H1 (cell line): ENCODE measurements at regions not wholly inside any gene's neighbourhood (a gene's known extent, or its start where the extent isn't known, plus 50 kb on each side); places are given as distances from the start of the nearest gene placed in this dataset.

Experiments
- CTCF ChIA-PET: fragments of 300-600 bp; sonication (Branson Sonifier 250); formaldehyde crosslinking; loops from one replicate; lab custom pipeline; 2021; ENCODE audit not compliant: partially characterized antibody; lab: Charles Lee
- POLR2A ChIA-PET: fragments of 300-600 bp; sonication (Branson Sonifier 250); formaldehyde crosslinking; loops from one replicate; lab custom pipeline; 2021; ENCODE audit warnings: inconsistent platforms; ENCODE audit not compliant: partially characterized antibody; lab: Charles Lee
- DNase-seq, 2 experiments: peaks; one replicate each; pipeline versions ENCODE4 v3.0.0 to v3.0.0-alpha.2; 2010 to 2022; ENCODE audit warnings: low spot score in 2 of 2, low read depth in 1 of 2, mixed read lengths in 1 of 2
- FAIRE-seq: peaks from 2 replicates; lab custom pipeline; 2011; peaks lifted over from hg19 to GRCh38; lab: Jason Lieb, UNC
- H2AFZ ChIP-seq: 2 replicates; pipeline ENCODE4 v1.8.1; 2012; ENCODE audit warnings: low read length, inconsistent platforms
- H2AK5ac ChIP-seq: 2 replicates; pipeline ENCODE4 v1.6.1; 2013; ENCODE audit warnings: low read depth, low read length
- H2BK120ac ChIP-seq: replicated peaks from 2 replicates; pipeline ENCODE3; 2013; ENCODE audit warnings: low read depth, low read length, inconsistent platforms
- H2BK12ac ChIP-seq: 2 replicates; pipeline ENCODE4 v1.6.1; 2013; ENCODE audit warnings: low read depth, low read length
- H2BK15ac ChIP-seq: 2 replicates; pipeline ENCODE4 v1.6.1; 2013; ENCODE audit warnings: low read length
- H2BK20ac ChIP-seq: 2 replicates; pipeline ENCODE4 v1.6.1; 2013; ENCODE audit warnings: low read length
- H2BK5ac ChIP-seq: 2 replicates; pipeline ENCODE4 v1.6.1; 2013; ENCODE audit warnings: low read depth, low read length
- H3K14ac ChIP-seq: 2 replicates; pipeline ENCODE4 v1.6.1; 2013; ENCODE audit warnings: inconsistent platforms; ENCODE audit not compliant: insufficient read length
- H3K18ac ChIP-seq: 2 replicates; pipeline ENCODE4 v1.6.1; 2013; ENCODE audit warnings: low read length; ENCODE audit errors: extremely low read depth
- H3K23ac ChIP-seq: 2 replicates; pipeline ENCODE4 v1.6.1; 2013; ENCODE audit warnings: inconsistent platforms; ENCODE audit not compliant: insufficient read length
- H3K23me2 ChIP-seq: 2 replicates; pipeline ENCODE4 v1.6.1; 2013; ENCODE audit warnings: low read depth, low read length
- H3K27ac ChIP-seq: 2 replicates; pipeline ENCODE4 v1.6.1; 2011; ENCODE audit warnings: low read depth, low read length, inconsistent platforms
- H3K27me3 ChIP-seq, 4 experiments: replicated peaks in 1 of 4; 1 replicate in 1 of 4; 2 replicates in 3 of 4; pipeline versions ENCODE4 v1.6.1 to v1.8.1; 2011 to 2013; ENCODE audit warnings: low read length in 3 of 4, mild to moderate bottlenecking in 3 of 4, inconsistent platforms in 2 of 4, mixed read lengths in 2 of 4, moderate library complexity in 1 of 4; ENCODE audit not compliant: control insufficient read depth in 3 of 4, insufficient read depth in 3 of 4; ENCODE audit errors: extremely low read depth in 1 of 4
- H3K36me3 ChIP-seq, 4 experiments: 2 replicates each; pipeline versions ENCODE4 v1.6.1 to v1.8.1; 2011 to 2013; ENCODE audit warnings: mild to moderate bottlenecking in 4 of 4, low read length in 3 of 4, moderate library complexity in 2 of 4, control low read depth in 1 of 4, inconsistent platforms in 1 of 4; ENCODE audit not compliant: insufficient read depth in 4 of 4, control insufficient read depth in 2 of 4
- H3K4ac ChIP-seq: replicated peaks from 2 replicates; pipeline ENCODE3; 2013; ENCODE audit warnings: low read length, low read depth, mixed read lengths, inconsistent platforms; ENCODE audit not compliant: insufficient read length
- H3K4me1 ChIP-seq, 4 experiments: replicated peaks in 1 of 4; 1 replicate in 1 of 4; 2 replicates in 3 of 4; pipeline versions ENCODE4 v1.6.1 to v1.8.1; 2011 to 2013; ENCODE audit warnings: low read length in 3 of 4, inconsistent platforms in 2 of 4, mixed read lengths in 1 of 4; ENCODE audit not compliant: insufficient read depth in 4 of 4, control insufficient read depth in 3 of 4
- H3K4me2 ChIP-seq, 2 experiments: 2 replicates each; pipeline versions ENCODE4 v1.6.1 to v1.8.1; 2011 to 2013; ENCODE audit warnings: low read depth in 2 of 2, low read length in 2 of 2, control low read depth in 1 of 2, inconsistent platforms in 1 of 2, mild to moderate bottlenecking in 1 of 2; ENCODE audit not compliant: insufficient read depth in 1 of 2
- H3K4me3 ChIP-seq, 4 experiments: fragments of 200-600, 300-600 bp in 1 of 4; sonication (generic), shearing (Covaris generic), sonication (Bioruptor Twin) in 1 of 4; 2 replicates each; pipeline versions ENCODE4 v1.5.1 to v1.8.1; 2011 to 2016; ENCODE audit warnings: low read length in 4 of 4, low read depth in 3 of 4, control low read depth in 2 of 4, inconsistent platforms in 2 of 4, mild to moderate bottlenecking in 2 of 4, mixed read lengths in 1 of 4, moderate library complexity in 1 of 4; ENCODE audit not compliant: insufficient read depth in 2 of 4; ENCODE audit errors: extremely low read depth in 1 of 4
- H3K56ac ChIP-seq: replicated peaks from 2 replicates; pipeline ENCODE3; 2013; ENCODE audit warnings: low read depth, mild to moderate bottlenecking, mixed read lengths, low read length, inconsistent platforms; ENCODE audit not compliant: insufficient read length
- H3K79me1 ChIP-seq: 2 replicates; pipeline ENCODE4 v1.6.1; 2013; ENCODE audit warnings: low read depth, low read length, control low read depth
- H3K79me2 ChIP-seq, 2 experiments: 2 replicates each; pipeline versions ENCODE4 v1.6.1 to v1.8.1; 2012 to 2013; ENCODE audit warnings: low read length in 2 of 2, mild to moderate bottlenecking in 2 of 2, inconsistent platforms in 1 of 2; ENCODE audit not compliant: insufficient read depth in 2 of 2, control insufficient read depth in 1 of 2
- H3K9ac ChIP-seq, 4 experiments: replicated peaks in 1 of 4; 1 replicate in 1 of 4; 2 replicates in 3 of 4; pipeline versions ENCODE4 v1.6.1 to v1.8.1; 2011 to 2013; ENCODE audit warnings: low read depth in 3 of 4, low read length in 3 of 4, control low read depth in 2 of 4, mild to moderate bottlenecking in 2 of 4, moderate library complexity in 2 of 4, inconsistent platforms in 1 of 4; ENCODE audit errors: extremely low read depth in 1 of 4
- H3K9me3 ChIP-seq, 2 experiments: 2 replicates each; pipeline versions ENCODE4 v1.6.1 to v1.8.1; 2012 to 2013; ENCODE audit warnings: mild to moderate bottlenecking in 2 of 2, moderate library complexity in 2 of 2, control low read depth in 1 of 2, inconsistent platforms in 1 of 2, low read depth in 1 of 2, low read length in 1 of 2, mixed read lengths in 1 of 2; ENCODE audit not compliant: insufficient read depth in 2 of 2
- H4K20me1 ChIP-seq, 2 experiments: replicated peaks in 1 of 2; 2 replicates each; pipeline versions ENCODE3 to v1.8.1; 2011 to 2013; ENCODE audit warnings: inconsistent platforms in 2 of 2, low read length in 2 of 2, mild to moderate bottlenecking in 1 of 2; ENCODE audit not compliant: insufficient read depth in 2 of 2, control insufficient read depth in 1 of 2
- H4K5ac ChIP-seq: 2 replicates; pipeline ENCODE4 v1.6.1; 2013; ENCODE audit warnings: low read length, low read depth, mixed read lengths, inconsistent platforms; ENCODE audit not compliant: insufficient read length
- H4K8ac ChIP-seq: 2 replicates; pipeline ENCODE4 v1.8.0; 2013; ENCODE audit warnings: mild to moderate bottlenecking, moderate library complexity, low read length, inconsistent platforms; ENCODE audit not compliant: insufficient read depth; ENCODE audit errors: extremely low read depth
- H4K91ac ChIP-seq: replicated peaks from 2 replicates; pipeline ENCODE3; 2013; ENCODE audit warnings: low read length, mixed read lengths, inconsistent platforms; ENCODE audit not compliant: insufficient read length
- BRCA1 ChIP-seq: IDR thresholded peaks from 2 replicates; pipeline ENCODE4 v1.6.1; 2012; ENCODE audit warnings: low read depth, low read length, improper control_type of control experiment
- CHD2 ChIP-seq: IDR thresholded peaks from 2 replicates; pipeline ENCODE4 v1.6.1; 2012; ENCODE audit warnings: low read length, improper control_type of control experiment
- CREB1 ChIP-seq: IDR thresholded peaks from 2 replicates; pipeline ENCODE4 v1.6.1; 2012; ENCODE audit warnings: inconsistent platforms
- KDM4A ChIP-seq: IDR thresholded peaks from one replicate; pipeline ENCODE4 v1.7.1; 2012; ENCODE audit warnings: low read depth, mild to moderate bottlenecking, moderate library complexity, low read length, inconsistent platforms; ENCODE audit not compliant: severe bottlenecking
- SAP30 ChIP-seq: fragments of 300-600 bp; sonication (generic); IDR thresholded peaks from 2 replicates; pipeline ENCODE4 v1.7.1; 2012; ENCODE audit warnings: low read length, moderate library complexity, mild to moderate bottlenecking, inconsistent platforms; ENCODE audit not compliant: insufficient read depth, insufficient replicate concordance
- WGBS, 2 experiments: shearing (Covaris generic) in 1 of 2; methylation state at CpG; one replicate each; pipeline versions ENCODE4 v1.1.6 to v1.1.7; 2013 to 2015; ENCODE audit warnings: low lambda C conversion rate in 2 of 2, mixed read lengths in 2 of 2, inconsistent platforms in 1 of 2, low coverage in 1 of 2, missing lambda C conversion rate in 1 of 2; ENCODE audit not compliant: insufficient replicate concordance in 2 of 2, insufficient coverage in 1 of 2, insufficient read length in 1 of 2; ENCODE audit errors: extremely low coverage in 1 of 2, missing lambda C conversion rate in 1 of 2; 5-methylcytosine and 5-hydroxymethylcytosine counted together

GRCh38 chr3:83048556-83048955 lies 1287.1 kb upstream of the GBE1 start:
- H3K9ac ChIP-seq = no peak overlapping the region
- DNase-seq (no peak), FAIRE-seq (no peak)
- no peaks in the 10 kb centered on the region for H3K27me3 ChIP-seq
- no peak overlapping the region for H3K14ac ChIP-seq
- H3K27ac ChIP-seq = no peak overlapping the region
- no peaks in the 10 kb centered on the region for H3K9me3 ChIP-seq
- H3K18ac ChIP-seq = no peak overlapping the region
- H3K79me2 ChIP-seq = no peaks in the 10 kb centered on the region
- H3K23ac ChIP-seq = no peak overlapping the region
- ChIA-PET POLR2A (no interaction called here), CTCF (no interaction called here)
- H3K56ac ChIP-seq = no peak overlapping the region
- H2AFZ ChIP-seq = no peak overlapping the region
- no peak overlapping the region for H4K5ac ChIP-seq
- no peak overlapping the region for H2BK12ac ChIP-seq
- H2BK120ac ChIP-seq = no peak overlapping the region
- no peak overlapping the region for H2AK5ac ChIP-seq
- no peaks in the 10 kb centered on the region for H4K20me1 ChIP-seq
- no peak overlapping the region for H4K8ac ChIP-seq
- H4K91ac ChIP-seq = no peak overlapping the region
- H3K4me3 ChIP-seq = no peak overlapping the region
- no peak overlapping the region for H2BK20ac ChIP-seq
- no peaks in the 10 kb centered on the region for H3K79me1 ChIP-seq
- no peaks in the 10 kb centered on the region for H3K4me1 ChIP-seq
- TF ChIP-seq CREB1 (no peak), CHD2 (no peak), KDM4A (no peak), SAP30 (no peak), BRCA1 (no peak)
- TF ChIP-seq, all 59 proteins: peak for 0
- Histone ChIP-seq H2BK15ac (no peak overlapping the region), H3K36me3 (no peaks in the 10 kb centered on the region), H2BK5ac (no peak overlapping the region), H3K4me2 (no peak overlapping the region), H3K4ac (no peak overlapping the region), H3K23me2 (no peaks in the 10 kb centered on the region; the same call in 1 of the 2 replicates)
- WGBS, 2 experiments = 90% methylated on average over 2 of the region's 2 CpGs; no CpG with 5 or more reads in 1 of the 2 experiments
